Femur (tissue), 1 donor: ENCODE measurements at regions not wholly inside any gene's neighbourhood (a gene's known extent, or its start where the extent isn't known, plus 50 kb on each side); places are given as distances from the start of the nearest gene placed in this dataset.

Experiments
- DNase-seq: peaks from one replicate; pipeline ENCODE4 v3.0.0-alpha.2; 2017

GRCh38 chr6:25166955-25167748, 112.0 kb upstream of the CARMIL1 start:
- DNase-seq = no peak

DNA sequence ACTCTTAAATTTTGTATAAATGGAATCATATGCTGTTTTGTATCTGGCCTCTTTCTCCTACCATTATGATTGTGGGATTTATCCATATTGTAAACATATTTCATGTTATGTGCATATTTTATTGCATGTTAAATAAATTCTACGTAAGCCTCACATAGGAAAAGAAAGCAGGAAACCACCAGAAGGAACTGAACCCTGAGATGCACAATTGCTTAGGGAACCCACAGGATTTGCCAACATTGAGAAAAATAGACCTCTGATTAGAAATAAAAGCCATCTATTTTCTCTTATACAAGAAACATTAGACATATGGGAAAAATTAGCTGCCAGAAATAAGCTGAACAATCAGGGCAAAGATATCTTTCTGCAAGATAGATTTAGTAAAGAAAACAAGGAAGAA, 111.2 kb upstream of the CARMIL1 start:
- no peak for DNase-seq

DNA sequence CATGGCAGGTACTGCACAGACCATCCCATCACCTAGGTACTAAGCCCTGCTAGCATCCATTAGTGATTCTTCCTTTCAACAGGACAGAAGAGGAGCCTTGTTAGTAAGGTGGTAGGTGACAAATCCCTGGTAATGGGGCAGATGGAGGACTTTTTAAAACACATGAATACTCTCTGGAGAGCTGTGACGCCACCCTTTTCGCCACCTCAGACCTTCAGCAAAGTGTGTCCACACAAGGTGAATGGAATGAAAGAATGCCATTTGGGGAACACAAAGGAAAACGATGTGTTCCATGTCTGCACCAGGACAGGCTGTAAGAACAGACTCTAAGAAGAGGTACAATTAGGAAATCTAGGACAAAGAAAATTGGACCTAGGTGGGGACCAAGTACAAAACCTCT, 110.5 kb upstream of the CARMIL1 start:
- no peak for DNase-seq

- no peak for DNase-seq
These were observed 109.6 kb upstream of the CARMIL1 start for GRCh38 chr6:25169553-25169952.

GRCh38 chr6:25169961-25170360, 109.2 kb upstream of the CARMIL1 start:
- no peak for DNase-seq

DNA sequence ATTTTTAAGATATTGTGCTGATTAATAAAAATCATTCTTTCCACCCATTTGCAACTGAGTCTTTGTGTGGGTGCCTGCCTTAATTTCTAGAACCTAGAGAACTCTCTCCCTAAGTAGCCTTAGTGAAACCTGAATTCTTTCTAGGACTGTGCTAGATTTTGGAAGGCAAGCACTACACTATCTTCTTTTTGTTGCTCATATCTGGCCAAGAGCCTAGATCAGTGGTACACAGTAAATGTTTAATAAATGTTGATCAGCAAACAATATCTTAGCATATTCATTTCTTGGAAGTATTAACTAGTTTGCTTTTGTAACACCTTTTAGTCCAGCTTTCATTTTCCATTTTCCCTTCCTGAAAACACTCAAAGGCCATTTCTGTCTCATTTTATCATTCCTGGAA, 108.5 kb upstream of the CARMIL1 start:
- no peak for DNase-seq

GRCh38 chr6:25171301-25171700, 107.9 kb upstream of the CARMIL1 start:
- no peak for DNase-seq

GRCh38 chr6:25172819-25173218, 106.4 kb upstream of the CARMIL1 start:
- no peak for DNase-seq

GRCh38 chr6:25173246-25173645, 105.9 kb upstream of the CARMIL1 start:
- DNase-seq = no peak

DNA sequence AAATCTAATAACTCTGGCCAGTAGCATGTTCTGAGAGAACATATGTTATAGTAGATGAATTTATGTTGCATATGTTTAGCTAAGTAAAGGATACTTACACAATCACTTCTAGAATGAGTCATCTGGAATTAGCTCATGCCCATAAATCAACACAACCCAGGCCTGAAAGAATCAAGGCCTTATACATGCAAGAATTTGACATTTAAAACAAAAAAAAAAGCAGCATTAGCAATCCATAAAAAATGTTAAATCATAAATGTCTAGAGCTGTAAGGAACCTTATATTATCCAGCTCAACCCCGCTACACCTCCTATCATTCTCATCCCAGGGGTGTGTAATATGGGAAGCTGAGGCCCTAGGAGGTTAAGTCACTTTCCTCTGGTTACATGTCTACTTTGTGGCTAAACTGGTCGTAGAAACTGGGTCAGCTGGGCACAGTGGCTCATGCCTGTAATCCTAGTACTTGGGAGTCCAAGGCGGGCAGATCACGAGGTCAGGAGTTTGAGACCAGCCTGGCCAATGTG, 105.2 kb upstream of the CARMIL1 start:
- DNase-seq = no peak

DNA sequence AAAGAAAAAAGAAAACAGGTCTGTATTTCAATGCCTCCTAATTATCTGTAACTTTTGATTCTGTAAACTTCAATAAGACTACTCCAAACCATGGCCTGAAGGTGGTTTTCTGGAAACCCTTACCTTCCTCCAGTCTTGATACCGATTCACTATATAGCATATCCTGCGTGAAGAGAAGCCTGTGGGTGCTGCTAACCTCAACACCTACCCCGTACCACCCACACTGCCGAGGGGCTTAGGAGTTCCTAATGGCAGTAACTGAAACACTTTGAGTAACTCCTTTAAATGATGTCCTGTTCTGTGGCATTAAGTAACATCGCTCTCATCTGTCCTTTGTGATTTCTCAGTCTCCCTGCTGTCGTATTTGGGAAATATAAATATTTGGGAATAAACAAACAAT, 104.5 kb upstream of the CARMIL1 start:
- DNase-seq = no peak

GRCh38 chr6:25175196-25175595, 104.0 kb upstream of the CARMIL1 start:
- no peak for DNase-seq

DNA sequence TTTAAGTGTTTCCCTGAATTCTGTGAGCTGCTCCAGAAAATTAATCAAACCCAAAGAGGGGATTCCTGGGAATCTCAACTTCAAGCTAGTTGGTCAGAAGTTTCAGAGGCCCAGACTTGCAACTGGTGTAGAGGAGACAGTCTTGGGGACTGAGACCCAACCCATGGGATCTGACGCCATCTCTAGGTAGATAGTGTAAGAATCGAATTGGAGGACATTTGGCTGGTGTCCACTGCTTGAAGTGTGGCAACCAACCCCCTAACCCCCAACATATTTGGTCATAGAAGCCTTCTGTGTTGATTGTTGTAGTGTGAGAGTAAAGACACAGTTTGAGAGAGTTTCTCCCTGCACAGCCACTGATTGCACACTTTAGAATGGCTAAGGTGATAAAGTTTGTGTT, 103.5 kb upstream of the CARMIL1 start:
- no peak for DNase-seq

DNA sequence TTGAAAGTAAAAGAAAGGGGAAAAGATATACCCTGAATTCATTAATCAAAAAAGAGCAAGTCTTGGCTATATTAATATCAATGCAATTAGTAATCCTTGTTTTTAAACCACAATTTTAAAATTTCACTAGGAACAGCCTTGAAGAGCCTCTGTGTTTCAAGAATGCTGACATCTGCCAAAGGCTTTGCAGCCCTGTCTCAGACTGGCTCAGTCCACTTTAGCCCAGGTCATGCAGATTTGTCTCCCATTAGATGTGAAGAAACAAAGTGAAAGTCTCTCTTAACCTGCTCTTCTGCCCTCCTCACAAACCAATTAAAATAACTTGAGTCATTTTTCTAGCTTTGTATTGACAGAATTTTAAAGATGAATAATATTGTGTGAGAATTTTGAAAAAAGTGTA, 102.7 kb upstream of the CARMIL1 start:
- no peak for DNase-seq

- no peak for DNase-seq
These were observed 101.6 kb upstream of the CARMIL1 start for GRCh38 chr6:25177500-25178028.

DNA sequence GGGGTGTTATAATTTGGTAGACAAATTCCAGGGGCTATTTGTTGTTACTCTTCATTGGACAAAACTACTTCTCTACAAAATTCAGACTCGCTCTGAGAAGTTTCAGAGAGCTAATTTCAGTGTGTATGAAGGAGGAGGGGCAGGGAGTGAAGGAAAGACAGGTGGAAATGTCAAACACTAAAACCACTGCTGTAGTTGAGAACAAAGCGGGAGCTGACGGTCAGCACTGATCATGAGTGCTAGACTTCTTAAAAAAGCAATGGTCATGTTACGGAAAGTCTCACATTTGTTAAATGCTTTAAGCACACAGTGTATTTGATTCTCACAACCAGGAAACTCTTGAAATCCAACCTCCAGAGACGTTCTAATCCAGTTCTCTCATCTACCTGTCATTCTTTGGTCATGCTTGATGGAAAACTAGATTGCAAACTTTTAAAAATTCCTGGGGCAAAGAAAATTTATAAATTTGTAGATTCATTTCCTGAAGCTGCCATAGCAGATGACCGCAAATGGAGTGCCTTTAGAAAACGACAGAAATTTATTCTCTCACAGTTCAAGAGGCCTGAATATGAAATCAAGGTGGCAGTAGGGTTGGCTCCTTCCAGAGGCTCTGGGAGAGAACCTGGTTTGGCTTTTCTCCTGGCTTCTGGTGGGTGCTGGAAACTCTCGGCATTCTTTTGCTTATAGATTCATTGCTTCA, 100.7 kb upstream of the CARMIL1 start:
- DNase-seq = no peak

GRCh38 chr6:25179051-25179778, 100.0 kb upstream of the CARMIL1 start:
- no peak for DNase-seq

DNA sequence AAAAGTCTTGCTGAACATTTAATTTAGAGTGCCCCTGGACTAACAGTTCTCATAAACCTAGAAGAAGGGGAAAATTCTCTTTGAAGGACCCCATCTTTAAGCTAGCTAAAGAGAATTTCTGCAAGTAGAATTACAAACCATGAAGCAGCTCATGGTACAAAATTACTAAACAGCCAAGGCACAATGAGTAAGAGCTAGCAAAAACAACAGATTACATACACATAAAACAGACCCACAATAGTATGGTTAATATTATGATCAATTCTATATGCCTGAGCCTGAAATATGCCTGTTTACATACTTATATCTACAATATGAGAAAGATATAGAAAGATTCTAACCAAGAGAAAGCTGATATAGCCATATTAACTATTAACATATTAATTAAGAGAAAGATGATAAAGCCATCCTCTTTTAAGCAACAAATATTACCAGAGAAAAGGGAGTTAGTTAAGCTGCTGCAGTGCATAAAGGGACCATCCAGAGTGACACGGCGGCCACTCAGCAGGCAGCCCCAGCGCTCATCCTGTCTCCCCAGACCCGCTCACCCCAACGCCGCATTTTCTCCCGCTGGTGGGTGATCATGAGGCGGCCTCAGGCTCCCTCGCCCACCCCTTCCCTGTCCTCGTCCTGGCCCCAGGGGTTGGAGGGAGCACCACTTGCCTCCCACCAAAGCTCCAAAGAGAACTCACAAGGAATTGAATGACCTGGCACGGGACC, 98.4 kb upstream of the CARMIL1 start:
- no peak for DNase-seq

DNA sequence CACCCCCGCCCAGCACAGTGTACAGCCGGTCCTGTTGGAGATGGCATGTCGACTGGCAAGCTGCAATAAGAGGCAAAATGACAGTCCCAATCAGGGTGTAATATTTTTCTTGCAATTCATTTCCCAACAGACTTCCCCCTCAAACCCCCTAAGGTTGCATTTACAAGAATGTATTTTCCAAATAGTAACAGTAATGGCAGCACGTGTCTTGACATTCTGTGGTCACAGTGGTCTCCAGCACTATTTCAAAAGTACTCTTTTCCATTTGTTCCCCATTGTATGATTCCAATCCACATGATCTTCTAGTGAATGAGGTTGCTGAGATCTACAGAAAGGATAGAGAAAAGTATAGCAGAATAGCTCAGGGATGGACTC, 97.8 kb upstream of the CARMIL1 start:
- no peak for DNase-seq

- DNase-seq = no peak
These were observed 97.3 kb upstream of the CARMIL1 start for GRCh38 chr6:25181923-25182322.

GRCh38 chr6:25186919-25187318, 92.3 kb upstream of the CARMIL1 start:
- no peak for DNase-seq

DNA sequence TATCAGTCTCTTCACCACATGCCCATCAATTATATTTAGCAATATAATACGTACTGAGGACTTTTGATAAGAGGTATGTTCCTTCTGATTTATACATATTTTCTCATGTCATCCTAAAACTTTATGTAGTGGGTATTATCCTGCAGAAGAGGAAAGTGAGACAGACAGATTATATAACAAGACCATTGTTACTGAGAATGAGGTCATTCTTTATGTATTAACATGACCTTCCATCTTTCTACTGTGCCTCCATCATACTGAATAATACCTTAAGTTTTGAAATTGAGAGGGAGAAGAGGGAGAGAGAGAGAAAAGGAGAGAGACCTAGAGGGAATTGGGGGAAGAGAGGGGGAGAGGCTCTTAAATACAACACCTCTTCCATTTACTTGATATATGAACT, 90.9 kb upstream of the CARMIL1 start:
- no peak for DNase-seq
